Tibial nerve (tissue), 4 donors: ENCODE measurements at regions not wholly inside any gene's neighbourhood (a gene's known extent, or its start where the extent isn't known, plus 50 kb on each side); places are given as distances from the start of the nearest gene placed in this dataset.

ENCODE experiments used
- DNase-seq, 2 donors: peaks; one replicate each; pipeline ENCODE4 v3.0.0-alpha.2; 2019; ENCODE audit warnings: low spot score in 2 of 2
- H3K27ac ChIP-seq, 4 donors: fragments of 200-600 bp; sonication (generic) in 3 of 4; one replicate each; pipeline ENCODE4 v1.5.1; 2017 to 2019; ENCODE audit warnings: mild to moderate bottlenecking in 1 of 4
- H3K27me3 ChIP-seq, 2 donors: fragments of 200-600 bp; sonication (generic) in 1 of 2; one replicate each; pipeline versions ENCODE4 v1.5.1 to v1.6.0; 2017 to 2019
- H3K36me3 ChIP-seq, 3 donors: fragments of 200-600 bp; sonication (generic); one replicate each; pipeline ENCODE4 v1.5.1; 2018 to 2019
- H3K4me1 ChIP-seq, 4 donors: fragments of 200-600 bp; sonication (generic) in 3 of 4; one replicate each; pipeline ENCODE4 v1.5.1; 2017 to 2019
- H3K4me3 ChIP-seq, 4 donors: fragments of 200-600 bp; sonication (generic) in 3 of 4; one replicate each; pipeline ENCODE4 v1.5.1; 2017 to 2019; ENCODE audit warnings: mild to moderate bottlenecking in 1 of 4, moderate library complexity in 1 of 4
- H3K9me3 ChIP-seq, 4 donors: fragments of 200-600 bp; sonication (generic) in 3 of 4; one replicate each; pipeline ENCODE4 v1.5.1; 2017 to 2019
- EP300 ChIP-seq, 2 donors: sonication (generic); formaldehyde crosslinking; IDR thresholded peaks; one replicate each; pipeline ENCODE4 v1.6.1; 2017; ENCODE audit warnings: antibody characterized with exemption in 2 of 2, mild to moderate bottlenecking in 1 of 2
- POLR2A ChIP-seq, 2 donors: fragments of 450-650 bp; IDR thresholded peaks; one replicate each; pipeline ENCODE4 v1.6.1; 2017; ENCODE audit warnings: antibody characterized with exemption in 2 of 2, mild to moderate bottlenecking in 2 of 2, moderate library complexity in 2 of 2
- WGBS, 2 donors: methylation state at CpG; one replicate each; pipeline ENCODE4 v1.1.5; 2018; 5-methylcytosine and 5-hydroxymethylcytosine counted together
- TF ChIP-seq, protein P1 (sequence below), 5 experiments: fragments of 200-600 bp in 3 of 5; fragments of 450-650 bp in 2 of 5; sonication (generic) in 3 of 5; IDR thresholded peaks; one replicate each; pipeline ENCODE4 v1.5.1; 2016 to 2019; ENCODE audit warnings: antibody characterized with exemption in 5 of 5, mild to moderate bottlenecking in 3 of 5, moderate library complexity in 2 of 5

- Histone ChIP-seq H3K4me3 (no peak overlapping the region), H3K4me1 (no peaks in the 10 kb centered on the region), H3K27ac (no peak overlapping the region), H3K27me3 (no peaks in the 10 kb centered on the region), H3K36me3 (no peaks in the 10 kb centered on the region), H3K9me3 (no peaks in the 10 kb centered on the region)
- WGBS, 2 donors = 59 to 63% methylated on average over 3 of the region's 3 CpGs
- DNase-seq = no peak
- TF ChIP-seq, protein P1, sequence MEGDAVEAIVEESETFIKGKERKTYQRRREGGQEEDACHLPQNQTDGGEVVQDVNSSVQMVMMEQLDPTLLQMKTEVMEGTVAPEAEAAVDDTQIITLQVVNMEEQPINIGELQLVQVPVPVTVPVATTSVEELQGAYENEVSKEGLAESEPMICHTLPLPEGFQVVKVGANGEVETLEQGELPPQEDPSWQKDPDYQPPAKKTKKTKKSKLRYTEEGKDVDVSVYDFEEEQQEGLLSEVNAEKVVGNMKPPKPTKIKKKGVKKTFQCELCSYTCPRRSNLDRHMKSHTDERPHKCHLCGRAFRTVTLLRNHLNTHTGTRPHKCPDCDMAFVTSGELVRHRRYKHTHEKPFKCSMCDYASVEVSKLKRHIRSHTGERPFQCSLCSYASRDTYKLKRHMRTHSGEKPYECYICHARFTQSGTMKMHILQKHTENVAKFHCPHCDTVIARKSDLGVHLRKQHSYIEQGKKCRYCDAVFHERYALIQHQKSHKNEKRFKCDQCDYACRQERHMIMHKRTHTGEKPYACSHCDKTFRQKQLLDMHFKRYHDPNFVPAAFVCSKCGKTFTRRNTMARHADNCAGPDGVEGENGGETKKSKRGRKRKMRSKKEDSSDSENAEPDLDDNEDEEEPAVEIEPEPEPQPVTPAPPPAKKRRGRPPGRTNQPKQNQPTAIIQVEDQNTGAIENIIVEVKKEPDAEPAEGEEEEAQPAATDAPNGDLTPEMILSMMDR (IDR thresholded peaks at IDR 0.05) = no peak
- TF ChIP-seq POLR2A (IDR thresholded peaks at IDR 0.05) = no peak
- no peak for TF ChIP-seq EP300 (IDR thresholded peaks at IDR 0.05)
Observed at GRCh38 chr2:208827109-208827508, 420.5 kb downstream of the PTH2R start.

DNA sequence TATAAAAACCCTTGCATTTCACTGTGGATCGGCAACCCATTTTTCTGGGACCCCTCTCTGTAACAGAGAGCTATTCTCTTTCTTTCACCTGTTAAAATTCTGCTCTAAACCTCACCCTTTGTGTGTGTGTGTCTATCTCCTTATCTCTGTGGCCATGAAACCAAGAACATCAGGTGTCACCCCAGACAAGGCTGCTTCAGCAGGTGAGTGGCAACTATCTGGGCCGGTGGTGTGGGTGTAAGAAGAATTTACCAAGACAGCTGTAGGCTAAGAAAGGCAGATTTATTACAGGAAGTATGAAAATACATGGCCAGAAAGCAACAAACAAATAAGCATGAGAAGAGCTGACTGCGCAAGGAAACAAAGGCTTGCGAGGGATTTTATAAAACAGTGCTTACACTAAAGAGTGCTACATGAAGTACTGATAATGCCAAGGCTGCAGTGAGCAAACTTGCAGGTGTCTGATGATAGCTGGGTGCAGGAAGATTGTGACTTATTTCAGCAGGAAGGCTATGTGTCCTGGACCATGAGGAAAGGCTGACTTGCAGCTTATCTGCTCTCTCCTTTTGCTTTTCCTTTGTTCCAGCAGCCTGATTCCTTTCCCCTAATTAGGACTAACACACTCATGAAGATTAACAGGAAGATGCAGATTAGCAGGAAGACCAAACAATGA is 421.1 kb downstream of the PTH2R start:
- Histone ChIP-seq H3K27me3 (no peaks in the 10 kb centered on the region), H3K4me1 (no peaks in the 10 kb centered on the region), H3K27ac (no peak overlapping the region), H3K9me3 (no peaks in the 10 kb centered on the region), H3K4me3 (no peak overlapping the region), H3K36me3 (no peaks in the 10 kb centered on the region)
- DNase-seq = no peak
- WGBS, 2 donors = 61 to 65% methylated on average over 4 of the region's 4 CpGs
- TF ChIP-seq, protein P1 (IDR thresholded peaks at IDR 0.05) = no peak
- TF ChIP-seq POLR2A (IDR thresholded peaks at IDR 0.05) = no peak
- TF ChIP-seq EP300 (IDR thresholded peaks at IDR 0.05) = no peak

DNA sequence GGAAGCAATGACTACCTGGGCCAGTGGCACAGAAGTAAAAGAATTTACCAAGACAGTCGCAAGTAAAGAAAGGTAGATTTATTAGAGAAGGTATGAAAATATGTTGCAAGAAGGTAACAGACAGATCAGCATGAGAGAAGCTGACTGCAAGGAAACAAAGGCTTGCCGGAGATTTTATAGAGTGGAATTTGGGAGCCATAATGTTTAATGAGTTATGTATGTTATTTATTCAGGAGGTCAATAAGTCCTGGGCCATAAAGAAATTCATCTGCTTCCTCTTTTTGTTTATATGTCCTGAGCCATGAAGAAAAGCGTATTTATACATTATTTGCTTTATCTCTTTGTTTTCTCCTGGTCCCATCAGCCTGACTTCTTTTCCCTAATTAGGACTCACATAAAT is 423.6 kb downstream of the PTH2R start:
- Histone ChIP-seq H3K27me3 (no peaks in the 10 kb centered on the region), H3K4me3 (no peak overlapping the region), H3K9me3 (no peaks in the 10 kb centered on the region), H3K4me1 (no peaks in the 10 kb centered on the region), H3K36me3 (no peaks in the 10 kb centered on the region), H3K27ac (no peak overlapping the region)
- 62 to 71% methylated on average over 3 of the region's 3 CpGs for WGBS, 2 donors
- TF ChIP-seq POLR2A (IDR thresholded peaks at IDR 0.05) = no peak
- TF ChIP-seq EP300 (IDR thresholded peaks at IDR 0.05) = no peak
- TF ChIP-seq, protein P1 (IDR thresholded peaks at IDR 0.05) = no peak
- no peak for DNase-seq

GRCh38 chr2:208847651-208848050 is 441.1 kb downstream of the PTH2R start:
- Histone ChIP-seq H3K36me3 (no peaks in the 10 kb centered on the region), H3K9me3 (peaks cover 0 to 17% (median 0%) of the 10 kb centered on the region in 4 donors), H3K4me3 (no peak overlapping the region), H3K27me3 (no peaks in the 10 kb centered on the region), H3K27ac (no peak overlapping the region), H3K4me1 (no peaks in the 10 kb centered on the region)
- WGBS, 2 donors = 39 to 62% methylated on average over 1 of the region's 1 CpG
- TF ChIP-seq EP300 (IDR thresholded peaks at IDR 0.05) (no peak), POLR2A (IDR thresholded peaks at IDR 0.05) (no peak)
- TF ChIP-seq, protein P1 (IDR thresholded peaks at IDR 0.05) = no peak
- no peak for DNase-seq

- WGBS, 2 donors = 85 to 87% methylated on average over 6 of the region's 6 CpGs
- H3K4me3 ChIP-seq = no peak overlapping the region
Observed at GRCh38 chr2:208854717-208855116, 448.1 kb downstream of the PTH2R start.

More at GRCh38 chr2:208854717-208855116, 448.1 kb downstream of the PTH2R start:
- H3K36me3 ChIP-seq = no peaks in the 10 kb centered on the region
- no peaks in the 10 kb centered on the region for H3K27me3 ChIP-seq
- H3K27ac ChIP-seq = no peak overlapping the region
- H3K4me1 ChIP-seq = no peaks in the 10 kb centered on the region
- H3K9me3 ChIP-seq = peaks cover 0 to 31% (median 0%) of the 10 kb centered on the region in 4 donors
- no peak for DNase-seq
- no peak for TF ChIP-seq EP300 (IDR thresholded peaks at IDR 0.05)
- TF ChIP-seq POLR2A (IDR thresholded peaks at IDR 0.05) = no peak
- TF ChIP-seq, protein P1 (IDR thresholded peaks at IDR 0.05) = no peak
